HG02981 (cell line): ENCODE measurements at regions not wholly inside any gene's neighbourhood (a gene's known extent, or its start where the extent isn't known, plus 50 kb on each side); places are given as distances from the start of the nearest gene placed in this dataset.

ENCODE experiments used
- ATAC-seq: cut with Tn5 transposase; IDR thresholded peaks from one replicate; pipeline ENCODE4 v1.9.1; 2021; ENCODE audit warnings: mild to moderate bottlenecking, moderate library complexity; ENCODE audit not compliant: unreplicated experiment

DNA sequence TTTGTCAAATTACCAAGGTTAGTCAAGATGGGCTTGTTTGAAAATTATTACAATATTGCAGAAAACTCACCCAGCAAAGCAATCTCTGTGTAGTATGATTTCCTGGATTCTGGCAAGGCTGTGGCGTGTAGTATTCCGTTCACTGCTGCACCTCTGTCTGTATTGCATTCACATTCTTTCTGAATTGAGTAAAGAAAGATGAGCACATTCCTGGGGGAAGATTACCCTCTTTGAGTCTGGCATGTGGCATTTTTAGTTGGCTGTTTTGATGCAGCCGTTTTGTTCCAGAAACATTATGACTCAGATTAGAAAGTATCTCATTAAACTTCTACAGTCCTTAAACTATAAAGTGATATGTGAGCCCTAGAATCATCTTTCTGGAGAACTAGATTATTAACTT, 197.7 kb downstream of the TENT4A start:
- no peak for ATAC-seq

DNA sequence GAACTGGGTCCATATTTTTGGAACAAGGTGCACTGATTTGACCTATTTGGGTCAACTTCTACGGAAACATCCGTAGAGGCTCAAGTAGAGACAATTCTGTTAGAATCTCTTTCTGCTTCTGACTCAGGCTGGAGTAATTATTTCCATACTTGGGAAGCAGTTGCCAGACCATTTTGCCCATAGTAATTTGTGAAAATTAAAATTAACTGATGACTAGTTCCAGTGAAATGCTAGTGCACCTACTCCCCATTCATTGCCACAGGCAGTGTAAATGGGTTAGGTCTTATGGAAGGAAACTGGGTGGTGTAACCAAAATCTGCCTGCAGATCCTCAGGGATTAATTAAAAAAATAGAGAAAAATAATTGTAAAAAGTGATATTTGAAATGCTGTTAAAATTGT, 201.1 kb downstream of the TENT4A start:
- ATAC-seq, result no peak

DNA sequence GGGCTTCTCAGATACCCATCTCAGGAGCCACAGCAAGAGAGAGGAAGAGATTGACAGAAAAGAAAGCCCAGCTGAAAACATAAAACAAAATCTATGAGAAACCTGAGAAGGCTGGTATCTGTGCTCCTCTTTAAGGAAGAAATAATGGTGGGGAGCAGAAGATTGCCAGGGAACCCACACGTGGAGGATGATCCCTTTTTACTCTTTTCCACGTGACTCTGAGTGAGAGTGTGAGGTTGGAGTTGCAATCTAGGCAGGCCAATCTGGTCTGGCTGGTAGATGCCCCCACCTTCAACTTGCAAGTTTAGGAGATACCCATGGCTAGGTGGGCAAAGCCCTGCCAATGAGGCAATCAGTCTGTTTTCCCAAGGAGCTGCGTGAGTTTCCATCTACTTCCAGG, 202.3 kb downstream of the TENT4A start:
- no peak for ATAC-seq

DNA sequence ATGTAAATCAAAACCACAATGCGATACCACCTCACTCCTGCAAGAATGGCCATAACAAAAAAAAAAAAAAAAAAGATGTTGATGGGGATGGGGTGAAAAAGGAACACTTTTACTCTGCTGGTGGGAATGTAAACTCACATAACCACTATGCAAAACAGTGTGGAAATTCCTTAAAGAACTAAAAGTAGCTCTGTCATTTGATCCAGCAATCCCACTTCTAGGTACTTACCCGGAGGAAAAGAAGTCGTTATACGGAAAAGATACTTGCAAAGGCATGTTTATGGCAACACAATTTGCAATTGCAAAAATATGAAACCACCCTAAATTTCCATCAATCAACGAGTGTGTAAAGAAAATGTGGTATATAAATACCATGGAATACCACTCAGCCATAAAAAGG, 205.0 kb downstream of the TENT4A start:
- ATAC-seq, result no peak

DNA sequence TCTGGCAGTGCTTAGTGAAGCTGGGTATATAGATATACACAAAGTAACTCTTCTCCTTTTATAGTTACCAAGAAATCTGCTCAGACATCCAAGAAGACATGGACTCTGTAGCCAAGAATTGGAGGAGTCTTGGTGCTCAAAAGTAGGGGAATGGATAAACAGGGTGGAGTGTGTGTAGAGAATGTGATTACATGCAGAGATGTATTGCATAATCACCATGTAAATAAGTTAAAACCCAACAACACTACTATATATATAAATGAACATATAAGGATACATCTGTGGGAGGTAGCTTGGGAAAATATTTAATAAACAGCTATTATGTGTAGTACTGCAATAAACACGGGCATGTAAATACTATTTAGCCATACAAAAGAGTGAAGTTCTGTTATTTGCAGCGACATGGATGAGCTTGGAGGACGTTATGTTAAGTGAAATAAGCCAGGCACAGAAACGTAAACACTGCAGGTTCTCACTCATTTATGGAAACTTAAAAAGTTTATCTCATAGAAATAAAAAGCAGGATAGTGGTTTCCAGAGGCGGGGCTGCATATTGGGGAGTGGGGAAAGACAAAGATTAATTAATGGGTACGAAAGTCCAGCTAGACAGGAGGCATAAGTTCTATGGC, 207.5 kb downstream of the TENT4A start:
- ATAC-seq, result no peak

DNA sequence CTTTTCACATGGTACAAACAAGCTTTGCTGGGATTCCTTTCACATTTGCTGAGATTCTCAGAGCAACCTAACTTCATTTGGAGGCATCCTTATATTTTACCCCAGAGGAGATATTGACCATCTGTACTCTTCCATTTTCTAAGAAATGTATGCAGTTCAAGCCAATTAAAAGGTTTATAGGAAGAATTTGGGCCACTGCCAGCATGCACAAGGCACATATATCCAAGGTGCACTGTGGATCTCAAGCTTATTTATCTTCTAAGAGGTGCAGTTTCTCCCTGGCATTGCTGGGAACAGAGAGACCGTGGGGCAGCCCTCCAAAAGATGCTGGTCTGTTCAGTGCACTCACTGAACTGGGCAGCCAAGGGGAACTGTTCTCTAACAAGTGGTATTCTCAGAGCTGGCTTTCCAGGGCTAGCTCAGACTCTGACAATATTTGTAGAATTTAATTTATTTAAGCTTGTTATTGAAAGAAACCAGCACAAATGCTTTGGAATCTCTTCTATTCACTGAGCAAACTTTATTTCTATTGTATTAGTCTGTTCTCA, 213.3 kb downstream of the TENT4A start:
- ATAC-seq, result no peak

DNA sequence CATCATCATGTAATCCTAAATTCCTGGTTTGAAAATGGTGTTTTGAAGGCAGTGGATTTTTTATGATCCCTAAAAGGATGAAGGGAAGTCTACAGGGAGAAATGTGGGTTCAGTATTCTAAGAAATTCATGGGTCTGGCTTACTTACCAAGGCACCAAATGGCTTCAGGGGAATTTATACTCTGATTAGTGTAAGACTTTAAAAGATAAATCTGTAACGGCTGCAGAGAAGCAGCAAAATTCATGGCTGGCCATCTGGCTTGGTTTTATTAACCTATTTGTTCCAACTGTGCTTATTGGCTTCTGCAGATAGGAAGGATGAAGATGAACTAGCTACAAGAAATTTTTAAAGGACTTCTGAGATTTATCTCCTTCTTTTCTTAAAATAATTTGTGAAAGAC, 222.8 kb downstream of the TENT4A start:
- ATAC-seq, result no peak

DNA sequence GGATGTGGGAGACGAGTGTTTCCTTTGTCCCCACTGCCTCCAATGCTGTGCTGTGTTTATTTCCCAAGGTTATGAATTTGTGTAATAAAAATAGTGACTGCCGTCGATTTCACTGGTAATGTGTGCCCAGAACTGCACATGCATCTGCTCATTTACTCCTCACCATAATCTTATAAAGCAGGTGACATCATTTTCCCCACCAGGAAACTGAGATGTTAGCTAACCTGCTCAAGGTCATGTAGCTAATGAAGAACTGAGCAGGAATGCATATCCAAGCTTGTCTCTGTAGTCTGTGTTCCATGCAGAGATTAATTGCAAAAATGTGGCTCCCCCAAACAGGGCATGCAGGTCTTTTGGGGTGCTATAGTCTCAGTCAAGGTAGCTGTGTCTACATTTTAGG, 224.4 kb downstream of the TENT4A start:
- no peak for ATAC-seq

DNA sequence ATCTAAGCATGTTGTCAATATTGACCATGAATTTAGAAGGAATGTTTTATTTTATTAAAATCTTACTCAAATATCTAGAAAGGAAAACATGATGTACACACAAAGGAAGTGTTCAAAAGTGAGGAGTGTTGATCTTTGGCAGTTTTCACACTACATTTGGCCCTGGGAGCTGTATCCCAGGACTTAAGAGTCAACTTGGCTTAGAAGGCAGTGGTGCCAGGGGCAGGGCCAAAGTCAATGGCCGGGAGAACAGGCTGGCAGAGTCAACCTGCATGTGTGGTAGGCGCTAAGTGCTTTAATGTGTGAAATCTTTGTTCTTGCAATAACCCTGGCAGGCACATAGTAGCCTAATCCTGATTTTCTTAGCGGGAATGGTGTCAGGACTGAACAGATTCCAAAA, 228.4 kb downstream of the TENT4A start:
- ATAC-seq, result no peak

DNA sequence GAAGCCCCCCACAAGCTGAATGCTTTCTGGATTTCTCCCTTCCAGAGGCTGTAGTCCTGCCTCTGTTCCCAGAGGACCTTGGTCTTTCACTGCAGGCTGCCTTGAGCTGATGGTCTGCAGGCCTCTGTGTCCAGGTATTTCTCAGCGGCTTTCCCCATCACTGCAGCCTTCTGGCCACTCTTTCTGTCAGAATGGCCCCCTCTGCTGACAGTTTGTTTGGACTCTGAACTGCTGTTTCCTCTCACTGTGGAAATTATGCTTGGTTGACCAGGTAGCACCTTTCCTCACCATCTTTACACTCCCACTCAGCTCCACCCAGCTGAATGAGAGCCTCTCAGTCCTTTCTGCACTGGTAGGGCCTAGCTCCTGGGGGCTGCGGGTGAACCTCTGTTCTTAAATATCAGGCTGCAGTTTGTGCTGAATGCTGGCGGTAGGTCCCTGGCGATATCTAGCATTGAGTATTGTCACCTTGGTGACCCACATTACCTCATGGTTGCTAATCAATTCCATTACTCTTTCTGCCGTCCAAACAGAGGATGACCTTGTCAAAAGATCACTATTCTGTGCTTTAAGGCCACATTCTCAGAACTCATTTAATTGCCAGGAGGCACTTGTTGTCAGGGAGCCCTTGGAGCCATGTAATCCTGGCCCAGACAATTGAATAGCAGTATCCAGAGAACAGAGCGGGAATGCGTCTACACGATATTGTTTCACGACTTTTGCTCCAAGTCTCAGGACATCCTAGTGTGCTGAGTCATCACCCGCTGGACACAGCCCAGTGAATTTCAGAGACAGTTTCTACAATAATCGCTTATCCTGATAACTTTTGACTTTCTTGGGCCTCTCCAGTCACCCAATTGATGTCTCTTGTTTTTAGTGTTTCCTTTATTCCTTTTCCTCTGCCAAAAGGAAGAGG, 230.2 kb downstream of the TENT4A start:
- no peak for ATAC-seq

DNA sequence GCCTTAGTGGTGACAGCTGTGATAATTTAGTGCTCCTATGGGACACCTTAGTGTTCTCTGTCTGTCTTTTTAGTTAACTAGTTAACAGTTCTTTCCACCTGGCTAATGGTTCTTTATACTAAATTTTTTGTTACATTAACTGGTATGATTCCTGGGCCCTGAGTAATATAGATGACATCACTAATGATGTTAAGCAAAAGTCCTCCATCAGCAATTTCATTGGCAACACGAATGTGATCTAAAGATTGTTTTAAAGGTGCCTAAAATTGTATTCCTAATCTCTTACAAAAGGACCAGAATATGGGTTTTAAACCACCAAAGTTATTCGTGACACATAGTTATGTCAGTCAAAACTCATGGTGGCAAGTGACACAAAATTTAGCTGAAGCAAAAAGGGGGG, 235.3 kb downstream of the TENT4A start:
- ATAC-seq, result no peak

DNA sequence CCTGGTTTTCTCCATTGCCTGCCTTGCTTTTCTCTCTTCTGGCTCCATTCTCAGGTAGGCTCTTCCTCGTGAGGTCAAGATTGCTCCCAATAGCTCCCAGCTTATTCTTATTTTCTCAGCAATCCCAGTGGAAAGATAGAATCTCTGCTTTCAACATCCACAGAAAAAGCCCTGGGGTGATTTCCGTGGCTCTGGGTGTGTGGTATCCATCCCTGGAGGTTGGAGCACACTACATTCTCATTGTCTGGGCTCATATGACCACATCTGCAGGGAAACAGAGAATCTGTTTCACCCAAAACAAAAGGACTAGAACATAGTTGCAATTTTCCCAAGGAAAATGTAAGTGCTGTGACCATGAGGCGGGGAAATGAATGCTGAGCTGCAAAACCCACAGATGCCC, 236.0 kb downstream of the TENT4A start:
- ATAC-seq, result no peak

DNA sequence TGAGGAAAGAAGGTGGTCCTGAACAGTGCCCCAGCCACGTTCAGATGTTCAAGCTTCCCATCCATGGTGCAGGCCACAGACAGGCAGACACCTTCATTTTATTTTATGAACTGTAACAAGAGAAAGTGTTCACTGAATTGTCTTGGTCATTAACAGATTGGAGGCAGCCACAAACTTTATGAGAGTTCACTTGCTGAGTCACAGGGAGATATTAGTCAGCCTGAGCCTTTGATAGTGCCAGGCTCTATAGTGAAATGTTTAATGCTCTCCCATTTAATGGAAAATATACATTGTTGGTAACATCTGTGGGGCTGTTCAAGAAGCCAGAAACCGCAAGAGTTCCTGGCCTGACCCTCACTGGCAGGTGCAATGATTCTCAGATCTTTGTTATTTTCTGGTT, 237.0 kb downstream of the TENT4A start:
- ATAC-seq, result no peak

DNA sequence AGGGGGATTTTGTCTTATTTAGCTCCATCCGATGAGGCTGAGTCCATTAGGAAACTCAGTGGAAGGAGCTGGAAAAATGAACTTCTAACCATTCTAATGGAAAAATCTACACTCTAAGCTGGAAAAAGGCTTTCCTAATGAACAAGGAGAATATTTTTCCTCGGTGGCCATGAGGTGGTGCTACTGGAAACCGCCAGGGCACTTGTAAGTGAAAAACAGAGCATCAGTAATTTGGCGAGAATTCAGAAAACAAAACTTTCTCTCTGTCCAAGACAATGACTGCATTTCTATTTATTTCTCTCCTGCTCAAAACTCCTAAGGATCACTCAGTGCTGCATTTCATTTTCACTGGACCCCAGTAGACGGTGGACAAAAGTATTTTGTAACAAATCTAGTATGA, 237.6 kb downstream of the TENT4A start:
- no peak for ATAC-seq

DNA sequence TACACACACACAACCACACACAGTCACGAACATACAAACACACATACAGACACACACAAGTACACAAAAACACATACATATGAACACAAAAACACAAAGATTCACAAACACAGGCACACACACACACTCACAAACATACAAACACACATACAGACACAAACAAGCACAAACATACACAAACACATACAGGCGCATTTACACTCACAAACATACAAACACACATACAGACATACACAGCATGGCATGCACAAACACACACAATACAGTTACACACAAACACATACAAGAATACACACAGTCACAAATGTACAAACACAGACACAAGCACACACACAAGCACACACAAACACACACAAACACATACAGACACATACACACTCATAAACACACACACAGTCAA, 247.9 kb downstream of the TENT4A start:
- ATAC-seq, result no peak

DNA sequence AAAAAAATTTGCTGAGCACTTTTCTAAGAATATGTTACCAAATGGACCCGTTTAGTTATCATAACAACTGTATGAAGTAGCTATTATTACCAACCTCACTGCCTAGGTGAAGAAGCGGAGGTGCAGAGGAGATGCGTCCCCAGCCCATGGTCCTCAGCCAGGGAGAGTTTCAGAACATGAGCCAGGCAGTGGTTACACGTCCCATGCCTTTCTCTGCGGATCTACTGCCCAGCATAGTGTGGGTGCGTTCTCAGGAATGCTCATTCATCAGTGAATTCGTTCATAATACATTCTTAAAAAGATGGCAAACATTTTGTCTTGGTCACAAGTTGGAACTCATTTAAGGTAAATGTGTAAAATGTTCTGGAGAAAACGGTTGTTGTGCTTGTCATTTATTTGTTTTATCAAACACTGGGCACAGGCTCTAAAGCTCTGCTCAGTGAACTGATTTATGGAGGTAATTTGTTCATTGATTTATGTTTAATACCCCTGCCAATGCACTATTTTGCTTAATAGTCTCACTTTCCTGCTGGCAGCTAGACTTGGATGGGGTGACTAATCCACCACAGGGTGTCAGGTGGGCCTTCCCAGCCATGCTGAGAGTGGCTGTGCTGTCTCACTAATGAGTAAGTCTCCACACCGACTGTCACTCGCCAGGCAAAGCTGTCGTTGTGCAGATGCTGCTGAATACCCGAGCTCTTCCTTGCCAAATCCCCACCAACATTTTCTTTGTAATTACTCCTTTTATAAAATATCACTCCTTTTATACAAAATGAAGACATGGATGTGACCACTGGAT, 248.8 kb downstream of the TENT4A start:
- no peak for ATAC-seq

DNA sequence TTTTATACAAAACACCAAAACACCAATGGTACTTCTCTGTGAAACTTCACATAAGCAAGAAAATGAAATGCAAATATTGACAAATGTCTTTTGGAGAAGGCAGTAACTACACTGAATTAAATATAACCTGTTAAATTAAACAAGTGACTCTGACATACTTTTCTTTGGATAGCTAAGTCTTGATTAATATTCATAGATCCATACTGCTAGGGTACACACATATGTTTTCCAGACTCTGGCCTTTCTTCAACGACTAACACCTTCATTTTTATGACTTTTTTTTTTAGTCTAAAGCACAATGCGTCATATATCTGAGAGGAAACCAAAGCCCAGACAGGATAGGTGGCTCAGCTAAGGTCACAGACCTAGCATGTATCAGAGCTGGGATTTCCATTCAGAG, 263.7 kb downstream of the TENT4A start:
- no peak for ATAC-seq

DNA sequence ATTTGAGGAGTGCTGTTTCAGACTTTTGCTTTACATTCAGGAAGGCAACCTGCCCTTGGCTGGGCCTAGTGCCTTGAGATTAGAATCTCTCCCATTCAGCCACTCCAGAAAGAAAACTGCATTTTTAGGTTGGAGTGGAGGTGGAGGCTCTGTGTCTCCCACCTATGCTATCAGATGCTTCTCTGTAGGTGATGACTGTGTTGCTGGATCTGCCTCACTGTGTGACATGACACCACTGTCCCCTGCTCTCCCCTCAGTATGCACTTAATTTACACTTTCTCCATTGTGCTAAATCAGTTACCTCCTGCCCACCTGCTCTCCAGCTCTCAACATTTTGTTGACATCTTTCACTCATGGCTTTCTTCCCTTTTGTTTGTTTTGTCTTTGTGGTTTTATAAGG, 265.8 kb downstream of the TENT4A start:
- ATAC-seq, result no peak

DNA sequence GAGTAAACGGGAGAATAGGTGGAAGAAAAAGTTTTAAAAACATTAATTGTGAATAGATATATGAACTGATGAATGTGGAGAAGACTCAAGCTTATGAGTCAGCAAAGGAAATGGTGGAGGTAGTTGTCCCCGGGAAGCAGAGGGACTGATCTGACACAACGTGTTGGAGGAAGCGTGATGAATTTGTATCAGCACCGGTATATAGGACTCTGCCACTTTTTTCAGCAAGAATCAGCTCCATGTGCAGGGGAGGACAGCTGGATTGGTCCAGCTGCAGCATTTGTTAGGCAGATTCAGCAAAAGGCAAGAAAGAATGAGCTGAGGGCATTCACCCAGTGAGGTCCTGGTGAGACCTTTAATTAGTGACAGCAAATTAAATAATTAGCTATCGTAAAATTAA, 276.0 kb downstream of the TENT4A start:
- no peak for ATAC-seq

DNA sequence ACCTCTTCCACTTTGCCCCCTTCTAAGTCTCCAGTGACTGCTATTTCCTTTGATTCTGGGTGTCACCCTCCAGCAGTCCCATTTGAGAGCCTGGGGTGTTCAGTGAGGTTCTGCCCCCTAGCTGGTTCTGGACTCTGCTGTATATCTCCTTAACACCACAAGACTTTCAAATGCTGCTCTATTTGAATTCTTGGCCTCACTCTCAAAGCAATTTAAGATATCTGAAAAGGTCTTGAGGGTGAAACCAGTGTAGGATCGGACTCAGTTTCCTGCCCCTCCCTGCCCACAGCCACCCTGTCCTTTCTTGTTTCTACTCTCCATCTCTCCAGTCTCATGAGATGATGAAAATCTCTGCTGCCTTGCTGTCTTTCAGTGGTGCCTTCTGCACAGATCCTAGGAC, 280.9 kb downstream of the TENT4A start:
- no peak for ATAC-seq

DNA sequence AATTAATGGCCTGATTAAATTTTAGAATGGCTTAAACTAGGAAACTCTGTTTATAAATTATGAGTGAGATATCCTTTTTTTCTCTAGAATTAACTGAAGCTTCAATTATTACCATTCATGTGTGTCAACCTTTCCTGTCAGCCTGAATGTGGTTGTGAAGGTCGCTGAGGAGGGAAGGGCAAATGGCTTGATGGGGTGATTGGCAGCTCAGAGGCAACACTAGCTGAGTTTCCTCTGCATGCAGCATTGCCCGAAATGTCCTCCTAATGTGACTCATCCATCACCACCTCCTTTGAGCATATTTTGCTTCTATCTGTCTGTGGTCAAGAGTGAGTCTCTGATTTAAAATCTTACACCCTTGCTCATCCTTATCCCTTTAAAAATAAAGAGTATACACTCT, 281.9 kb downstream of the TENT4A start:
- ATAC-seq, result no peak

DNA sequence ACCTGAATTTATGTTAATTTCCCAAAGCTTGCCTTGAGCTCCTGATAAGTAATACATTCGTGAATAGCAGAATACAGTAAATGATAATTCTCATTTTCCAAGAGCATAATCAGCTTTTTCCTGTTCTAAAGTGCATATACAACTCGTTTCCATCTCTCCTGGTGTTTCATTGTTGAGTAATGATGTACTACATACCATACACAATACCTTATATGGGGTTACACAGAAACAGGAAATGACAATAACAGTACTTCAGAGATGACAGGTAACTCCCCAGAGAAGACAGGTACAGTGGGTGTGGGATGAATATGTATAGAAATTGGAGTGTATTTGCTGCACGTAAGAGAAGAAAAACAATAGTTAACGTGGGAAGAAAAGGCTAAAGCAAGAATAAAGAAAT, 287.1 kb downstream of the TENT4A start:
- no peak for ATAC-seq
